ENCODE measurements at regions not wholly inside any gene's neighbourhood (a gene's known extent, or its start where the extent isn't known, plus 50 kb on each side); places are given as distances from the start of the nearest gene placed in this dataset.

DNA sequence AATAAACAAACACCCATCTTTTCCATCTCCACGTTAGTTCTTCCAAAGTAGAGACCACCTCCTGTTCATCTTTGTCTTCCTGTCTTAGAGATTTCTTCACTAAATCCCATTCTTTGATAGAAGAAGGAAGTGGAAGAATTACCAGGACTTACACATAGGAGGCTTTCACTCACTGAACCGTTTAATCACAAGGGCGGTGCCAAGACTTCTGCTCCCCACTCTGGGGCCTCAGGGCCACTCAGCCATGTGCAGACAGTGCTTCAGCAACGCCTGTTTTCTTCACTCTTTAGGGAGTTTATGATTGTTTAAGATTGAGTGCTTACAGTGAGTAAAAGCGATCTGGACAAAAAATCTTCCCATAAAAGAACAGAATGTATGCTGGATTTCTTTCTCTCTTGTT lies 63.9 kb upstream of the SORCS3 start:
- no peak for DNase-seq

DNA sequence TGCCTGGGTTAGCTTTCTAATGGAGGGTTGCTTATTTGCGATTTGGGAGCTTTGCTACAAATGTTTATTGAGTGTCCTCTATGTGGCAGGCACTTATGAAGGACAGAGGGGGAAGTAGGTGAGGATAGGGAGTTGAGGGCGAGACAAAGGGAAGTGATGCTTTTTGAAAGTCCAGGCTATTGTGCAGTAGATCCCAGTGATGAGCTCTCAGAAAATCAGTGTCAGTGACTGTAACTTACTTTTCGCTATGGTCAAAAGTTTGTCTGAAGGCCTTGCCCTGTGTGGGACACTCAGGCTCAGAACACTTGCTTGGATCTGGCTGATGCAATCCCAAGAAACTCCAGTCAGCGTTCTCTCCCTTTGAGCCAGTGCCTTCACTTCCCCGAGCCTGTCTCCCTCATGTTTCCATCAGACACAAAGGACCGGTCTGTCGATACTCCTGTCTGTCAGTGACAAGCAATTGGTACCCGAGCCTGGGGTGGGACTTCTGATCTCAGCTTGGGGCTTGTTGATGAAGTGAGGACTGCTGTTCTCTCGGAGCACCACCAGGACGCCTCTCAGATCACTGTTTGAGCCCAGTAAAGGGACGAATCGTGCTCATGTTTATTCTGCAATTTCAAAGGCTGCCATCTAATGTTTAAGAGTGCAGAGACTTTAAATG lies 63.1 kb upstream of the SORCS3 start:
- no peak for DNase-seq

DNA sequence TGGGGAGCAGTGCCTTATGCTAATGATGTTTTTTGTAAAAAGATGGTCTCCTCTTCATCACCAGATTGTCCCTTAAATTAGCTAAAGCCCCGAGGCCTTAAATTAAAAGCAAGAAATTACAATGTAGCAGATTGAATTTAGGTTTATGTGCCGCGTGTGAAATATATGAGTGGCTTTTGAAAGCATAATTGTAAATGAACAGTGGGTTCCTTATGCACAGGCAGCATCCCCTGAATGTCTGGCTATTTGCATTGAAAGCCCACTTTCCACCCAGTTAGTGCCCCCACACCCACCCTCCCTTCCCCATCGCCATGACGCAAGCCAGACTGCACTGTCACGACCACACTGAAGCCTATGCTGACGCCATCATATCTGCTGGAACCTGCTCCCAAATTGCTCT lies 62.4 kb upstream of the SORCS3 start:
- DNase-seq, result no peak

DNA sequence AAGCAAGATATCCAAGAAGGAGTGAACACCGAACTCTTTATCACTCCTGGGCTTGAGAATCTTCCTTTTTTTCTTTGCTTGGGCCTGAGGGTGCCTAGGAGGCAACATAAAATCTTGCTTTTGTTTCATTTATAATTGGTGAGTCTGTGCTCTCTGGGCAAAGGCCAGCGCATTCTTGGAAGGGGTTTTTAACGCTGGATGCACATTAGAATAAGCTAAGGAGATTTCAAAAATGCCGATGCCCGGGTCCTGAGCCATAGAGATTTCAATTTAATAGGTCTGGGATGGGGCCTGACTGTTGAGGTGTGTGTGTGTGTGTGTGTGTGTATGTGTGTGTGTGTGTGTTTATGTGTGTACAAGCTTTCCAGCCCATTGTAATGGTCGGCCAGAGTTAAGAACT lies 62.0 kb upstream of the SORCS3 start:
- no peak for DNase-seq

DNA sequence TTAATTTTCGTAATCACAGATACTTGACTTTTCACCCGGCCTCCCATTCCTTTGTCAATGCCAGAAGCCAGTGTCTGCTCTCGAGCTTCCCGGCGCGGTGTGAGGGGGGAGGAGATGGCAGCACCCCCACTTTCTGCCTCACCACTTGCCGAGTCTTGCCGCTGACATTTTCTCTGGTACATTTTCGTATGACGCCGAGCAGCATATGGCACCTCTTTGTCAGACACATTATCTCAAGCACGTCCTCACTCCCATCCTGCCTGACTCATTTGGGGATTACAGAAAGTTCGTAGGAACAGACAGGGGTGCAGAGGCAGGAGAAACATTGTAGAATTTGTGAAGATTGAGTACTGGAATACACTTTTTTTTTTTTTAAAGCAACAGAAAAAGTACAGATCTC lies 60.8 kb upstream of the SORCS3 start:
- no peak for DNase-seq

DNA sequence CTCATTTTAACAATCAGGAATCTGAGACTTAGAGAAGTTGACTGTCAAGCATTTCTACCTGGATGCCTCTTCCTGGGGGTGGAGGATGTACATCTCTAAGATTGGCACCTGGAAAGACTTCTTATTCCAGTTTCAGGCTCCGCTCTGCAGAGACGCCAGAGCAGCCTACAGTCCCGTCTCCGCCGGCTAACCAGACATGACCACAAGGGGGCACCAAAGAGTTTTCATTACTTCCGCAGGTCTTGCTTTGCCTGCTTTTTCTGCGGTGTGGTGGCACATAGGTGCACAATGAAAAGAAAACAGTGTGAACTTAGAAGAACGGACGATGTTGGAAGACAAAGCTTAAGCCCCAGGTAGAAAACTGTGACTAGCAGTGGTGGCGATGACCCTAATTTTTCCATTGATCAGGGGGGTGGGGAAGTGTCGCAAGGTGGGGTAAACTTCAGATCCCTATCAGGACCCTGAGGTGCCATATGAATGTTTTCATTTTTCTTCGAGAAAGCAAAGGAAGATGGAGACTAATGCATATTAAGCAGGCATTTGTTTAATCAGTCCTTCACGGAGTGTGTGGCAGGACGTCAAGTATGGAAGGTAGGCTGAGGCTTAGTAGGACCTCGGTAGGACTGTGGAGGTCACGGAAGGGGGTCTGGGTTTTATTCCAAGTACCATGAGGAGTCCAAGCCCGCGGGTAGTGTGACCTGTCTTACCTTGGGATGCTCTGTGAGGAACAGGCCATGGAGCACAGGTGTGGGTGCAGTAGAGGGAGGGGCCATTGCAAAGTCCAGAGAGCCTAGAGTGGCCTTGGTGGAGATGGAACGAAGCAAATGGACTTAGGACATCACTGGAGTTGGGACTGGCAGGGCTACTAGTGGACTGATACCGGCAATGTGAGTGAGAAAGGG lies 60.1 kb upstream of the SORCS3 start:
- DNase-seq, result peak; percentile 45 to 67

DNA sequence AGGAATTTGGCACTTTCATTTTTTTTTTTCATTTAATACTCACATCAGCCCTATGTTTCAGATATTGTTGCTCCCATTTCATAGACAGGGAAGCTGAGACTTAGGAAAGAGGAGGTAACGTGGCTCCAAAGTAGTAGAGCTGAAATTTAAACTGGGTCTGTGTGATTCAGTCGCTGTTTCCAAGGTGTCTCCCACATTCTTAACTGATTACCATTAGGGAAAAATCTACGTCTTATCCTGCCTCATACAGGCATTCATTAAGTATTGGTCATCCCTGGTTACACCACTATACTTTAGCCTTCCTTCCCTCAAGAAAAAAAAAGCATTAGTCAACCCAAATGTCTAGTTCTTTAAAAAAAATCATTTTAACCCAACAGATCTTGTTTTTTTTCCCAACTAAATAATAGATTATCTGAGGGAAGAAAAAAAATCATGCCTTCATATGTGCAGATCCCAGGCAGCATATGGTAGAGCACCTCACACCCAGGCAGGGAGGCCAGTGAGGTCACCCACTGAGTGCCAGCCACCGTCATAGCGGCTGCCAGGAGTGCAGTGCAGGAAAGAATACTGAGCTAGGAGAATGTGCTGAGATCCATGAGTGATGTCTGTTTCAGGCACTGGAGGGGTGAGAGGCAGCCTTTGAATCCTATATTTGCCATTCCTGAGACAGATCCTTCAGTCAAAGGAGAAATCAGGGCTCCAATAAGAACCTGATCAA lies 59.0 kb upstream of the SORCS3 start:
- DNase-seq, result no peak

DNA sequence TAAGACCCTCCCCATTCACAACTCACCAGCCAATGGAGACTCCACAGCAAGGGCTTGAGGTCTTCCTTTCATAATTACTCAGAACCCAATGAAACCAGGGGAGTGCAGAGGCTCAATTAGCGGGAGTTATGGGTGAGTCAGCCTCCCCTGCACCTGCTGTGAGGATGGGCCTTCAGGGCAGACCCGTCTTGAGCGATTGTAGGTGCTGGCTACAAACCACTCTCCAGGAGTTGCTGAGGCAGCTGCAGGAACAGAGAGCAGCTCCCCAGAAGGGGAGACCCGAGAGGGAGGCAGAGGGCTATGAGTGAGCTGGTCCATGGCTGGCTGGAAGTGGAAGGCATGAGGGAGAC lies 58.5 kb upstream of the SORCS3 start:
- no peak for DNase-seq

DNA sequence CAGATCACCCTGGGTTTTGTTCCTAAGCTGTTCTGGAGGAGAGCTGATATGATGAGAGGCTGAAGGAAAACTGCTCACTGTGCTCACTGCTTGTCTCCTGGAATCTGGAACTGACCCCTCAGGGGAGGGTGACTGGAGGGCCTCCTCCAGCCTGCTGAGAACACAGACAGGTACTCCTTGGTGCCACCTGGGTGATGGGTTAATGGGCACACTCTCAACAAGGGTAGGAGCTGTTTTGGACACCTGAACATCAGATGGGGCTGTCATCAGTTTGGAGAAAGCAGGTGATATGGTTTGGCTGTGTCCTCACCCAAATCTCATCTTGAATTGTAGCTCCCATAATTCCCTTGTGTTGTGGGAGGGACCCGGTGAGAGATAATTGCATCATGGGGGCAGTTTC lies 58.1 kb upstream of the SORCS3 start:
- DNase-seq, result no peak

DNA sequence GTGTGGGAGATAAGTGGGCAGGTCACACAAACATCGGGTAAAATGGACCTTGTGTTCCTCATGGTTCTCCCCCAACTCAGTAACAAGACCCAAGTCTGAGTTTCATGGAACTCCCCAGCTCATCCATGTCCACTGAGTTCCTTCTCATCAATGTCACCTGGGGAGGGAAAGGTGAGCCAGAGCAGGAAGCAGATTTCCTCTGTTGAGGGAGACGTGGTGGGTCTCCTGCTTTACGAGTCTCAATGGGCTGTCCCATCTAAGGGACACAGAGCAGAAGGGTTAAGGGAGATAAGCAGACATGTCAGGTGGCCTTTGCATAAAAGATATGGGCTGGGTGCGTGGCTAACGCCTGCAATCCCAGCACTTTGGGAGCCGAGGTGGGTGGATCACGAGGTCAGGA lies 56.5 kb upstream of the SORCS3 start:
- no peak for DNase-seq

DNA sequence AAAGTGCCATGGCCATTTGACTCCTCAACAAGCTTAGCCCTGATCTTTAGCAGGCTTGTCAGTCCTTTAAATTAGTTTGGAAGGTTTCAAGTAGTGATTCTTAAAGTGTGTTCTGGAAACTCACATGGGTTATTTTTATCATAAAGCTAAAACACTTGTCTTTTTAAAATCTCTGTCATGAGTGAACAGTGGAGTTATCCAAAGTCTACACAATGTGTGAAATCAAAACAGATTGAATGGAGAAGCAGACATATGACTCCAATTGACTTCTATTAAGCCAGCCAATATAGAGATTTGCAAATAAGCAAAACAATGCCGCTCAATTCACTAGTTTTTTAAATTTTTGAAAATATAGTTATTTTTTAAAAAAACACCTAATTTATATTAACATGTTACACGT lies 53.3 kb upstream of the SORCS3 start:
- no peak for DNase-seq

DNA sequence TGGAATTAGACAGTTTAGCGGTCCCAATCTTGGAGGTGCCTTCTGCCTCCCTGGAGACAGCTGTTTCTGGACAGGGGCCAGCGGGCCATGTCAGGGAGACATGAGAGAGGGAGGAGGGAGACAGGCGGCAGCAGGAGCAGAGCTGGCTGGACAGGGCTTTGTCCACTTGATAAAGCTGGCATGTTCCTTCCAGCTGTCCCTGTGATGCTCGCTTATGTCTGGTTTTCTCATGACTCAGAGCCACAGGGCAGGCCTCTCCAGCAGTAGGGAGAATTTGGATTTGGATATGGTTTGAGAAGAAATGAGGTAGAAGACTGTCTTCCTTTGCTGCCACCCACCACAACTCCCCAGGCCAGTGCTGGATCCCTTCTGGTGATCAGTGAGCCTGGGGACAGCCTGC lies 51.7 kb upstream of the SORCS3 start:
- DNase-seq, result no peak

DNA sequence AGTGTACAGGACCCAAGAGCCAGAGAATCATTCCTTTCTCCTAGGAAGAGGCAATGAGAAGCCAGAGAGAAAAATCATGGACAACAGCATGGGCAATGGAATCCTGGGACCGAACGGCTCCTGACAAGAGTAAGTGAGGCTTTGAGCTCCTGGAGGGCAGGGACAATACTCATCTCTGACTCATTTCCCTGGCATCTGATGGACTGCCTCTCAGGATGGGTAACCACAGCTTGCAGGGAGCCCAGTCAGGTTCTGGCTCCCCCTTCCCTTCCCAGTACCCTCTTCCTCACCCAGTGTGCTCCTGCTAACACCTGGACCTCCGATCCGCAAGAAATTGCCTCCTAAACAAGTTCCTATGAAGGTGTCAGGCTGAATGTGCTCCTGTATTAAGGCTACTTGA lies 51.2 kb upstream of the SORCS3 start:
- DNase-seq, result no peak
